Neural cell (in vitro differentiated cells): ENCODE measurements at regions not wholly inside any gene's neighbourhood (a gene's known extent, or its start where the extent isn't known, plus 50 kb on each side); places are given as distances from the start of the nearest gene placed in this dataset.

Source experiments
- H2AFZ ChIP-seq: fragments of 200-600, 300-800 bp; sonication (generic), shearing (Covaris generic); 2 replicates; pipeline ENCODE4 v1.6.0; 2014; ENCODE audit warnings: low read depth, mild to moderate bottlenecking, antibody characterized with exemption, low read length, moderate library complexity
- H3F3A ChIP-seq: fragments of 200-600 bp; shearing (Covaris generic); 2 replicates; pipeline ENCODE4 v1.6.1; 2016; ENCODE audit warnings: mild to moderate bottlenecking, moderate library complexity, mixed read lengths, antibody characterized with exemption, low read length; ENCODE audit not compliant: insufficient read depth, poor library complexity, severe bottlenecking
- H3K27ac ChIP-seq: fragments of 200-600, 300-800 bp; sonication (generic), shearing (Covaris generic); 2 replicates; pipeline ENCODE4 v1.5.1; 2014; ENCODE audit warnings: mild to moderate bottlenecking, low read length, moderate library complexity
- H3K27me3 ChIP-seq: fragments of 300-800, 200-600 bp; sonication (generic), shearing (Covaris generic); 2 replicates; pipeline ENCODE4 v1.6.0; 2014; ENCODE audit warnings: mild to moderate bottlenecking, low read depth, low read length, moderate library complexity; ENCODE audit not compliant: insufficient read depth
- H3K36me3 ChIP-seq: fragments of 300-800, 200-600 bp; sonication (generic), shearing (Covaris generic); 2 replicates; pipeline ENCODE4 v1.5.1; 2014; ENCODE audit warnings: mild to moderate bottlenecking, antibody characterized with exemption, low read length, moderate library complexity; ENCODE audit not compliant: insufficient read depth
- H3K4me2 ChIP-seq: fragments of 300-800, 200-600 bp; sonication (generic), shearing (Covaris generic); 2 replicates; pipeline ENCODE4 v1.6.0; 2014; ENCODE audit warnings: mild to moderate bottlenecking, low read length
- H3K4me3 ChIP-seq: fragments of 300-800, 200-600 bp; sonication (generic), shearing (Covaris generic); 2 replicates; pipeline ENCODE4 v1.5.1; 2014; ENCODE audit warnings: mild to moderate bottlenecking, low read length, moderate library complexity
- H3K79me2 ChIP-seq: fragments of 200-600 bp; shearing (Covaris generic); replicated peaks from 2 replicates; pipeline ENCODE4 v1.6.0; 2014; ENCODE audit warnings: mild to moderate bottlenecking, low read length, moderate library complexity; ENCODE audit not compliant: insufficient read depth
- H3K9ac ChIP-seq: fragments of 300-800, 200-600 bp; sonication (generic), shearing (Covaris generic); 2 replicates; pipeline ENCODE4 v1.6.1; 2016; ENCODE audit warnings: mild to moderate bottlenecking, low read length, mixed read lengths
- H3K9me2 ChIP-seq: fragments of 200-600 bp; shearing (Covaris generic); 2 replicates; pipeline ENCODE4 v1.6.1; 2016; ENCODE audit warnings: mild to moderate bottlenecking, low read length, mixed read lengths; ENCODE audit not compliant: insufficient read depth
- H3K9me3 ChIP-seq: fragments of 200-600, 300-800 bp; sonication (generic), shearing (Covaris generic); 2 replicates; pipeline ENCODE4 v1.6.1; 2016; ENCODE audit warnings: mild to moderate bottlenecking, mixed run types, low read length, moderate library complexity, mixed read lengths
- H4K20me1 ChIP-seq: fragments of 200-600 bp; shearing (Covaris generic); 2 replicates; pipeline ENCODE4 v1.6.1; 2016; ENCODE audit warnings: mild to moderate bottlenecking, mixed run types; ENCODE audit not compliant: insufficient read depth
- CTCF ChIP-seq: fragments of 450-650 bp; IDR thresholded peaks from 2 replicates; pipeline ENCODE4 v1.5.1; 2014; ENCODE audit warnings: antibody characterized with exemption, mild to moderate bottlenecking, moderate library complexity; ENCODE audit not compliant: poor library complexity, severe bottlenecking
- EP300 ChIP-seq: fragments of 450-650 bp; conservative IDR thresholded peaks from 2 replicates; pipeline ENCODE4 v1.6.1; 2014; ENCODE audit warnings: antibody characterized with exemption, mild to moderate bottlenecking, moderate library complexity; ENCODE audit not compliant: poor library complexity, severe bottlenecking
- EZH2 ChIP-seq: fragments of 200-600, 300-800 bp; shearing (Covaris generic), sonication (generic); IDR thresholded peaks from 2 replicates; pipeline ENCODE4 v1.6.1; 2014; ENCODE audit warnings: antibody characterized with exemption, low read length, borderline replicate concordance, mild to moderate bottlenecking; ENCODE audit not compliant: insufficient read depth, poor library complexity, severe bottlenecking
- MXI1 ChIP-seq: fragments of 450-650 bp; conservative IDR thresholded peaks from 2 replicates; pipeline ENCODE4 v1.6.1; 2014; ENCODE audit warnings: antibody characterized with exemption, mild to moderate bottlenecking; ENCODE audit not compliant: poor library complexity, severe bottlenecking
- POLR2AphosphoS5 ChIP-seq: IDR thresholded peaks from 2 replicates; pipeline ENCODE4 v1.6.1; 2012
- RAD21 ChIP-seq: fragments of 450-650 bp; conservative IDR thresholded peaks from 2 replicates; pipeline ENCODE4 v1.6.1; 2014; ENCODE audit warnings: antibody characterized with exemption, mild to moderate bottlenecking, moderate library complexity
- REST ChIP-seq: IDR thresholded peaks from 2 replicates; pipeline ENCODE4 v1.6.1; 2012; ENCODE audit warnings: borderline replicate concordance
- SMC3 ChIP-seq: fragments of 450-650 bp; conservative IDR thresholded peaks from 2 replicates; pipeline ENCODE4 v1.6.1; 2014; ENCODE audit warnings: antibody characterized with exemption, mild to moderate bottlenecking, moderate library complexity; ENCODE audit not compliant: poor library complexity
- TAF1 ChIP-seq: IDR thresholded peaks from 2 replicates; pipeline ENCODE4 v1.6.1; 2012; ENCODE audit warnings: low read depth

DNA sequence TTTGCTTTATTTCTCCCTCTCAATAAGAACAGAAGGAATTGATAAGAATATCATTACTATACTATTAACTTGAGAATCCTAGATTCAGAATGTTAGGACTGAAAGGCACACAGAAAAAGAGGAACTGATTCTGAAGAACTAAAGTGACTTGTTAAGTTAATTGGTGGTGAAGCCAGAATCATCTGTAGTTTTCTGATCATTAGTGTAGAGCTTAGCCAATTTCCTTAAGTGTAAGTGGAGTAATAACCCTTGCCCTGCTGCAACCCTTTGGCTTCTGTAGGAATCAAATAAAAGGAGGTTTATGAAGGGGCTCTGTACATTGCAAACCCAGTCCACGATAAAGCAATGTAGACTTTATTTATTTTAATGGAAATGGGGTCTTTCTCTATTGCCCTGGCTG lies 1186.0 kb downstream of the SORCS3 start:
- Histone ChIP-seq H3F3A (no peaks in the 10 kb centered on the region), H3K36me3 (no peaks in the 10 kb centered on the region)
- TF ChIP-seq TAF1 (no peak), REST (no peak), SMC3 (no peak), EZH2 (no peak), POLR2AphosphoS5 (no peak), EP300 (no peak), RAD21 (no peak), MXI1 (no peak), CTCF (no peak)

GRCh38 chr10:105807935-105808587 lies 1167.0 kb downstream of the SORCS3 start:
- H3K4me3 ChIP-seq = no peak overlapping the region
- no peaks in the 10 kb centered on the region for H4K20me1 ChIP-seq
- H3K27me3 ChIP-seq = no peaks in the 10 kb centered on the region
- no peaks in the 10 kb centered on the region for H3F3A ChIP-seq
- no peaks in the 10 kb centered on the region for H3K36me3 ChIP-seq
- no peaks in the 10 kb centered on the region for H3K9me2 ChIP-seq
- no peaks in the 10 kb centered on the region for H3K79me2 ChIP-seq
- no peak overlapping the region for H2AFZ ChIP-seq
- H3K4me2 ChIP-seq = no peak overlapping the region
- TF ChIP-seq POLR2AphosphoS5 (no peak), MXI1 (no peak), EP300 (no peak), TAF1 (no peak), SMC3 (no peak), REST (no peak), CTCF (no peak), EZH2 (no peak), RAD21 (no peak)
- no peaks in the 10 kb centered on the region for H3K9me3 ChIP-seq
- H3K9ac ChIP-seq = no peak overlapping the region
- no peak overlapping the region for H3K27ac ChIP-seq

More for the DNA sequence above, 1186.0 kb downstream of the SORCS3 start:
- no peaks in the 10 kb centered on the region for H3K9me2 ChIP-seq
- H3K4me3 ChIP-seq = no peak overlapping the region
- no peaks in the 10 kb centered on the region for H4K20me1 ChIP-seq
- no peaks in the 10 kb centered on the region for H3K79me2 ChIP-seq
- H3K27me3 ChIP-seq = no peaks in the 10 kb centered on the region
- no peak overlapping the region for H3K9ac ChIP-seq
- H3K9me3 ChIP-seq = no peaks in the 10 kb centered on the region
- H2AFZ ChIP-seq = no peak overlapping the region
- H3K27ac ChIP-seq = no peak overlapping the region
- H3K4me2 ChIP-seq = no peak overlapping the region
